Activated CD4-positive, alpha-beta T cell treated with anti-CD3 and anti-CD28 coated beads, Interleukin-10, Interleukin-2, amounts not matched to agents 100 ng/mL and 50 ng/mL, durations not matched to agents 16 hours and 8 hours (primary cell): ENCODE measurements at regions not wholly inside any gene's neighbourhood (a gene's known extent, or its start where the extent isn't known, plus 50 kb on each side); places are given as distances from the start of the nearest gene placed in this dataset.
A peak's percentile ranks its signal among the peaks of the same experiment; 100 is the strongest.
"Not testable (repeated sequence)": the region's sequence is repeated elsewhere in the genome, so short reads cannot be mapped to it uniquely, and the experiment has no call there.

ENCODE experiments used
- DNase-seq: peaks from one replicate; pipeline ENCODE4 v3.0.0-alpha.2; 2020

- no peak for DNase-seq
These were observed 72.8 kb upstream of the CUX1 start for GRCh38 chr7:101744588-101744987.

- DNase-seq, result no peak
These were observed 71.1 kb upstream of the CUX1 start for GRCh38 chr7:101746314-101746713.

GRCh38 chr7:101747053-101747878 lies 70.2 kb upstream of the CUX1 start:
- no peak for DNase-seq

- no peak for DNase-seq
These were observed 69.5 kb upstream of the CUX1 start for GRCh38 chr7:101747879-101748345.

- DNase-seq, result no peak
These were observed 67.5 kb upstream of the CUX1 start for GRCh38 chr7:101749891-101750290.

- DNase-seq, result no peak
These were observed 64.1 kb upstream of the CUX1 start for GRCh38 chr7:101753316-101753715.

GRCh38 chr7:101754424-101755159 lies 62.8 kb upstream of the CUX1 start:
- peak; percentile 55 for DNase-seq

GRCh38 chr7:101757879-101758278 lies 59.5 kb upstream of the CUX1 start:
- no peak for DNase-seq

GRCh38 chr7:101758519-101758918 lies 58.9 kb upstream of the CUX1 start:
- not testable (repeated sequence) for DNase-seq

GRCh38 chr7:101764221-101764620 lies 53.2 kb upstream of the CUX1 start:
- no peak for DNase-seq

- DNase-seq, result no peak
These were observed 49.9 kb upstream of the CUX1 start for GRCh38 chr7:101767544-101767943.
